H1 (cell line): ENCODE measurements at regions not wholly inside any gene's neighbourhood (a gene's known extent, or its start where the extent isn't known, plus 50 kb on each side); places are given as distances from the start of the nearest gene placed in this dataset.

ENCODE experiments used
- CTCF ChIA-PET: fragments of 300-600 bp; sonication (Branson Sonifier 250); formaldehyde crosslinking; loops from one replicate; lab custom pipeline; 2021; ENCODE audit not compliant: partially characterized antibody; lab: Charles Lee
- POLR2A ChIA-PET: fragments of 300-600 bp; sonication (Branson Sonifier 250); formaldehyde crosslinking; loops from one replicate; lab custom pipeline; 2021; ENCODE audit warnings: inconsistent platforms; ENCODE audit not compliant: partially characterized antibody; lab: Charles Lee
- DNase-seq, 2 experiments: peaks; one replicate each; pipeline versions ENCODE4 v3.0.0 to v3.0.0-alpha.2; 2010 to 2022; ENCODE audit warnings: low spot score in 2 of 2, low read depth in 1 of 2, mixed read lengths in 1 of 2
- FAIRE-seq: peaks from 2 replicates; lab custom pipeline; 2011; peaks lifted over from hg19 to GRCh38; lab: Jason Lieb, UNC
- H2AFZ ChIP-seq: 2 replicates; pipeline ENCODE4 v1.8.1; 2012; ENCODE audit warnings: low read length, inconsistent platforms
- H2AK5ac ChIP-seq: 2 replicates; pipeline ENCODE4 v1.6.1; 2013; ENCODE audit warnings: low read depth, low read length
- H2BK120ac ChIP-seq: replicated peaks from 2 replicates; pipeline ENCODE3; 2013; ENCODE audit warnings: low read depth, low read length, inconsistent platforms
- H2BK12ac ChIP-seq: 2 replicates; pipeline ENCODE4 v1.6.1; 2013; ENCODE audit warnings: low read depth, low read length
- H2BK15ac ChIP-seq: 2 replicates; pipeline ENCODE4 v1.6.1; 2013; ENCODE audit warnings: low read length
- H2BK20ac ChIP-seq: 2 replicates; pipeline ENCODE4 v1.6.1; 2013; ENCODE audit warnings: low read length
- H2BK5ac ChIP-seq: 2 replicates; pipeline ENCODE4 v1.6.1; 2013; ENCODE audit warnings: low read depth, low read length
- H3K14ac ChIP-seq: 2 replicates; pipeline ENCODE4 v1.6.1; 2013; ENCODE audit warnings: inconsistent platforms; ENCODE audit not compliant: insufficient read length
- H3K18ac ChIP-seq: 2 replicates; pipeline ENCODE4 v1.6.1; 2013; ENCODE audit warnings: low read length; ENCODE audit errors: extremely low read depth
- H3K23ac ChIP-seq: 2 replicates; pipeline ENCODE4 v1.6.1; 2013; ENCODE audit warnings: inconsistent platforms; ENCODE audit not compliant: insufficient read length
- H3K23me2 ChIP-seq: 2 replicates; pipeline ENCODE4 v1.6.1; 2013; ENCODE audit warnings: low read depth, low read length
- H3K27ac ChIP-seq: 2 replicates; pipeline ENCODE4 v1.6.1; 2011; ENCODE audit warnings: low read depth, low read length, inconsistent platforms
- H3K27me3 ChIP-seq, 4 experiments: replicated peaks in 1 of 4; 1 replicate in 1 of 4; 2 replicates in 3 of 4; pipeline versions ENCODE4 v1.6.1 to v1.8.1; 2011 to 2013; ENCODE audit warnings: low read length in 3 of 4, mild to moderate bottlenecking in 3 of 4, inconsistent platforms in 2 of 4, mixed read lengths in 2 of 4, moderate library complexity in 1 of 4; ENCODE audit not compliant: control insufficient read depth in 3 of 4, insufficient read depth in 3 of 4; ENCODE audit errors: extremely low read depth in 1 of 4
- H3K36me3 ChIP-seq, 4 experiments: 2 replicates each; pipeline versions ENCODE4 v1.6.1 to v1.8.1; 2011 to 2013; ENCODE audit warnings: mild to moderate bottlenecking in 4 of 4, low read length in 3 of 4, moderate library complexity in 2 of 4, control low read depth in 1 of 4, inconsistent platforms in 1 of 4; ENCODE audit not compliant: insufficient read depth in 4 of 4, control insufficient read depth in 2 of 4
- H3K4ac ChIP-seq: replicated peaks from 2 replicates; pipeline ENCODE3; 2013; ENCODE audit warnings: low read length, low read depth, mixed read lengths, inconsistent platforms; ENCODE audit not compliant: insufficient read length
- H3K4me1 ChIP-seq, 4 experiments: replicated peaks in 1 of 4; 1 replicate in 1 of 4; 2 replicates in 3 of 4; pipeline versions ENCODE4 v1.6.1 to v1.8.1; 2011 to 2013; ENCODE audit warnings: low read length in 3 of 4, inconsistent platforms in 2 of 4, mixed read lengths in 1 of 4; ENCODE audit not compliant: insufficient read depth in 4 of 4, control insufficient read depth in 3 of 4
- H3K4me2 ChIP-seq, 2 experiments: 2 replicates each; pipeline versions ENCODE4 v1.6.1 to v1.8.1; 2011 to 2013; ENCODE audit warnings: low read depth in 2 of 2, low read length in 2 of 2, control low read depth in 1 of 2, inconsistent platforms in 1 of 2, mild to moderate bottlenecking in 1 of 2; ENCODE audit not compliant: insufficient read depth in 1 of 2
- H3K4me3 ChIP-seq, 4 experiments: fragments of 200-600, 300-600 bp in 1 of 4; sonication (generic), shearing (Covaris generic), sonication (Bioruptor Twin) in 1 of 4; 2 replicates each; pipeline versions ENCODE4 v1.5.1 to v1.8.1; 2011 to 2016; ENCODE audit warnings: low read length in 4 of 4, low read depth in 3 of 4, control low read depth in 2 of 4, inconsistent platforms in 2 of 4, mild to moderate bottlenecking in 2 of 4, mixed read lengths in 1 of 4, moderate library complexity in 1 of 4; ENCODE audit not compliant: insufficient read depth in 2 of 4; ENCODE audit errors: extremely low read depth in 1 of 4
- H3K56ac ChIP-seq: replicated peaks from 2 replicates; pipeline ENCODE3; 2013; ENCODE audit warnings: low read depth, mild to moderate bottlenecking, mixed read lengths, low read length, inconsistent platforms; ENCODE audit not compliant: insufficient read length
- H3K79me1 ChIP-seq: 2 replicates; pipeline ENCODE4 v1.6.1; 2013; ENCODE audit warnings: low read depth, low read length, control low read depth
- H3K79me2 ChIP-seq, 2 experiments: 2 replicates each; pipeline versions ENCODE4 v1.6.1 to v1.8.1; 2012 to 2013; ENCODE audit warnings: low read length in 2 of 2, mild to moderate bottlenecking in 2 of 2, inconsistent platforms in 1 of 2; ENCODE audit not compliant: insufficient read depth in 2 of 2, control insufficient read depth in 1 of 2
- H3K9ac ChIP-seq, 4 experiments: replicated peaks in 1 of 4; 1 replicate in 1 of 4; 2 replicates in 3 of 4; pipeline versions ENCODE4 v1.6.1 to v1.8.1; 2011 to 2013; ENCODE audit warnings: low read depth in 3 of 4, low read length in 3 of 4, control low read depth in 2 of 4, mild to moderate bottlenecking in 2 of 4, moderate library complexity in 2 of 4, inconsistent platforms in 1 of 4; ENCODE audit errors: extremely low read depth in 1 of 4
- H3K9me3 ChIP-seq, 2 experiments: 2 replicates each; pipeline versions ENCODE4 v1.6.1 to v1.8.1; 2012 to 2013; ENCODE audit warnings: mild to moderate bottlenecking in 2 of 2, moderate library complexity in 2 of 2, control low read depth in 1 of 2, inconsistent platforms in 1 of 2, low read depth in 1 of 2, low read length in 1 of 2, mixed read lengths in 1 of 2; ENCODE audit not compliant: insufficient read depth in 2 of 2
- H4K20me1 ChIP-seq, 2 experiments: replicated peaks in 1 of 2; 2 replicates each; pipeline versions ENCODE3 to v1.8.1; 2011 to 2013; ENCODE audit warnings: inconsistent platforms in 2 of 2, low read length in 2 of 2, mild to moderate bottlenecking in 1 of 2; ENCODE audit not compliant: insufficient read depth in 2 of 2, control insufficient read depth in 1 of 2
- H4K5ac ChIP-seq: 2 replicates; pipeline ENCODE4 v1.6.1; 2013; ENCODE audit warnings: low read length, low read depth, mixed read lengths, inconsistent platforms; ENCODE audit not compliant: insufficient read length
- H4K8ac ChIP-seq: 2 replicates; pipeline ENCODE4 v1.8.0; 2013; ENCODE audit warnings: mild to moderate bottlenecking, moderate library complexity, low read length, inconsistent platforms; ENCODE audit not compliant: insufficient read depth; ENCODE audit errors: extremely low read depth
- H4K91ac ChIP-seq: replicated peaks from 2 replicates; pipeline ENCODE3; 2013; ENCODE audit warnings: low read length, mixed read lengths, inconsistent platforms; ENCODE audit not compliant: insufficient read length
- EP300 ChIP-seq, 2 experiments: IDR thresholded peaks; 1 replicate in 1 of 2; 2 replicates in 1 of 2; pipeline ENCODE4 v1.6.1; 2011 to 2012; ENCODE audit warnings: low read depth in 2 of 2, low read length in 2 of 2, mild to moderate bottlenecking in 2 of 2, borderline replicate concordance in 1 of 2, inconsistent platforms in 1 of 2, moderate library complexity in 1 of 2
- POU5F1 ChIP-seq: IDR thresholded peaks from 2 replicates; pipeline ENCODE4 v1.6.1; 2011; ENCODE audit warnings: low read depth, mild to moderate bottlenecking, low read length, moderate library complexity
- RFX5 ChIP-seq: IDR thresholded peaks from 2 replicates; pipeline ENCODE4 v1.6.1; 2011; ENCODE audit warnings: low read depth, low read length, improper control_type of control experiment, borderline replicate concordance
- TCF12 ChIP-seq: IDR thresholded peaks from 2 replicates; pipeline ENCODE4 v1.6.1; 2011; ENCODE audit warnings: low read depth, mild to moderate bottlenecking, low read length
- TEAD4 ChIP-seq: IDR thresholded peaks from 2 replicates; pipeline ENCODE4 v1.6.1; 2012; ENCODE audit warnings: low read depth, low read length, inconsistent platforms, mixed read lengths
- WGBS, 2 experiments: shearing (Covaris generic) in 1 of 2; methylation state at CpG; one replicate each; pipeline versions ENCODE4 v1.1.6 to v1.1.7; 2013 to 2015; ENCODE audit warnings: low lambda C conversion rate in 2 of 2, mixed read lengths in 2 of 2, inconsistent platforms in 1 of 2, low coverage in 1 of 2, missing lambda C conversion rate in 1 of 2; ENCODE audit not compliant: insufficient replicate concordance in 2 of 2, insufficient coverage in 1 of 2, insufficient read length in 1 of 2; ENCODE audit errors: extremely low coverage in 1 of 2, missing lambda C conversion rate in 1 of 2; 5-methylcytosine and 5-hydroxymethylcytosine counted together

DNA sequence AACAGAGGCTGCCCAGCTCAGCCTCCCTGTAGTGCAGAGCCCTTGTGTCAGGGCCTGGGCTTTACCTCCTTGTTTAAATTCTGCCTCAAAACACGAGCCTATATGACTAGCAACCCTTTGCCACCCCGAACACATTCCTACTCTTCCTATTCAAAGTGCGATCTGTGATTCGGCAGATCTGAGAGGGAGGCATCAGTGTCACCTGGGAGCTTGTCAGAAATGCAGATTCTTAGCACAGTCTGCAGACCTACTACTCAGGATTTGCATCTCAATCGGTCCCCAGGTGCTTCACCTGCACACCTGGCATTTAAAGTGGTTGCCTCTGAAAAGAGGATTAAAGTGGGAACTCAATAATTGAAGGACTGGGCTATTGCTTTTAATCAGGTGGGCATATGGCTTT is 273.2 kb upstream of the TOPAZ1 start:
- H2BK120ac ChIP-seq, result no peak overlapping the region
- WGBS, 2 experiments, result 13% methylated on average over 5 of the region's 5 CpGs; no CpG with 5 or more reads in 1 of the 2 experiments
- H3K14ac ChIP-seq, result no peak overlapping the region
- no peaks in the 10 kb centered on the region for H3K27me3 ChIP-seq
- H4K5ac ChIP-seq, result no peak overlapping the region
- no peak overlapping the region for H2AFZ ChIP-seq
- no peak overlapping the region for H3K9ac ChIP-seq
- TF ChIP-seq EP300 (IDR thresholded peaks at IDR 0.05; ENCODE audit: borderline replicate concordance in 1 of 2, low read depth in 2 of 2, low read length in 2 of 2) (peak in 1 of 2 experiments; percentile 44; a peak in 1 of 3 replicates), POU5F1 (peak; percentile 50; the same call in 1 of the 2 replicates), TEAD4 (0 out of 2 replicates have a peak, but pooled peaks have one; percentile 25), RFX5 (no peak), TCF12 (peak; percentile 96)
- TF ChIP-seq, all 59 proteins: peak for 4
- ChIA-PET POLR2A (interaction anchor here (1.1 to 1.2 kb wide), 2 partner anchors 12 to 28 kb away, joined by 4 to 5 read pairs; no protein-coding TSS in a partner anchor), CTCF (interaction anchor here (0.9 to 1.3 kb wide), 2 partner anchors 27 to 113 kb away, joined by 3 to 4 read pairs; no protein-coding TSS in a partner anchor)
- peaks cover 8 to 28% (median 24%) of the 10 kb centered on the region in 4 experiments; a peak in 5 of 7 replicates for H3K4me1 ChIP-seq
- H3K4me3 ChIP-seq, result no peak overlapping the region; a peak in 1 of 8 replicates
- no peaks in the 10 kb centered on the region for H3K23me2 ChIP-seq
- no peak overlapping the region for H2BK15ac ChIP-seq
- no peaks in the 10 kb centered on the region for H3K79me2 ChIP-seq
- peak in 1 of 2 experiments; percentile 31 for DNase-seq
- FAIRE-seq, result peak; percentile 86
- peak overlapping the region; percentile 62 for H2BK12ac ChIP-seq
- H3K36me3 ChIP-seq, result no peaks in the 10 kb centered on the region
- no peak overlapping the region for H4K8ac ChIP-seq
- H3K79me1 ChIP-seq, result no peaks in the 10 kb centered on the region
- H2BK20ac ChIP-seq, result peak overlapping the region; percentile 83; the same call in 1 of the 2 replicates
- H2BK5ac ChIP-seq, result no peak overlapping the region
- no peak overlapping the region for H2AK5ac ChIP-seq
- H4K91ac ChIP-seq, result peak overlapping the region; percentile 53
- no peaks in the 10 kb centered on the region for H3K9me3 ChIP-seq
- H3K23ac ChIP-seq, result no peak overlapping the region
- H3K4me2 ChIP-seq, result peak overlapping the region; percentile 1 to 55; a peak in 3 of 4 replicates
- H4K20me1 ChIP-seq, result no peaks in the 10 kb centered on the region
- no peak overlapping the region for H3K27ac ChIP-seq
- no peak overlapping the region for H3K56ac ChIP-seq
- H3K4ac ChIP-seq, result no peak overlapping the region
- no peak overlapping the region for H3K18ac ChIP-seq
